T-helper 2 cell (primary cell): ENCODE measurements at regions not wholly inside any gene's neighbourhood (a gene's known extent, or its start where the extent isn't known, plus 50 kb on each side); places are given as distances from the start of the nearest gene placed in this dataset.
A peak's percentile ranks its signal among the peaks of the same experiment; 100 is the strongest.
"Not testable (repeated sequence)": the region's sequence is repeated elsewhere in the genome, so short reads cannot be mapped to it uniquely, and the experiment has no call there.

Experiments
- DNase-seq, 5 experiments: peaks; one replicate each; pipeline versions ENCODE4 v3.0.0 to v3.0.0-alpha.2; 2012 to 2022

- DNase-seq = no peak
Observed at GRCh38 chr1:181947441-181947840, 114.1 kb downstream of the ZNF648 start.

DNA sequence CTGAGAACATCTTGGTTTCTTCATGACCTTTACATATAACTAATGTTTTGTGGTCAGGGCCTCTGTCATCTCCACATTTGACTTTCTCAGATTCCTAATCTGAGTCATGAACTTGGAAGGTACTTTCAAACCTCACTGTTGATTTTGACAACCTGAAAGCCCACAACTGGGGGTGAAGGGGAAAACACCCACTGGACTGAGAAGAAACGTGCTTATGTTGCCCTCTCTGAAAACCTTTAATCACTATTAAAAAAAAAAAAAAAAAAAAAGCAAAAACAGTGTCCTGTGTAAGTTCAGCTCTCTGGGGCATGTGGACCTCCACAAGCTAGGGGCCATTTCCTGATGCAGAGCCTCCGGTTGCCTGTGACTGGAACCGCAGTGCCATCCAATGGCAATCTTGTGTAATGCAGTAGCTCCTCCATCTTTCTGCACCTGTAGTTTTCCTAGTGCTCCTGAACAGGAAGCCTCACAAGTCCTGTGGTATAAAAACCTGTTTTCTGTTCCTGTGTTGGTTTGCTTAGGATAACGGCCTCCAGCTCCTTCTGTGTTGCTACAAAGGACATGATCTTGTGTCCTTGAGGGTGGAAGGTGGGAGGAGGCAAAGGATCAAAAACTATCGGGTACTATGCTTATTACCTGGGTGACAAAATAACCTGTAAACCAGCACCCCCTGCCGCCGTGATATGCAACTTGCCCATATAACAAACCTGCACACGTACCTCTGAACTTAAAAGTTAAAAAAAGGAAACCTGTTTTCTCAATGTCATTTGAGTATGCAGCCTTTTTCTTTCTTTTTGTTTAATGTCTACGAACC is 124.5 kb downstream of the ZNF648 start:
- peak in 1 of 5 experiments; percentile 49 for DNase-seq

DNA sequence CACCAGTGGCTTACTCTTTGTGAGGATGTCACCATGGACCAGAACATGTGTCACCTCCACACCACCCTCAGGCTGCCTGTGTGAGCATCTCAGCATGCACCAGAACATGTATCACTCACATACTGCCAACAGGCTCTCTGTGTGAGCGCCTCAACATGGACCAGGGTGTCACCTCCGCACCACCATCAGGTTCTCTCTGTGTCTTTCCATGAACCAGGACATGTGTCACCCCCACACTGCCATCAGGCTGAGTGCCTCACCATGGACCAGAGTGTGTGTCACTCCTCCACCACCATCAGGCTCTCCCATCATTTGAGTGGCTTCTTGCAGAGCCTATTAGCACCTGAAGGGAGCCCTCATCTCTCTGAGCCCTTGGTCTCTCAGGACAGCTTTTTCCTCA is 125.2 kb downstream of the ZNF648 start:
- no peak for DNase-seq

DNA sequence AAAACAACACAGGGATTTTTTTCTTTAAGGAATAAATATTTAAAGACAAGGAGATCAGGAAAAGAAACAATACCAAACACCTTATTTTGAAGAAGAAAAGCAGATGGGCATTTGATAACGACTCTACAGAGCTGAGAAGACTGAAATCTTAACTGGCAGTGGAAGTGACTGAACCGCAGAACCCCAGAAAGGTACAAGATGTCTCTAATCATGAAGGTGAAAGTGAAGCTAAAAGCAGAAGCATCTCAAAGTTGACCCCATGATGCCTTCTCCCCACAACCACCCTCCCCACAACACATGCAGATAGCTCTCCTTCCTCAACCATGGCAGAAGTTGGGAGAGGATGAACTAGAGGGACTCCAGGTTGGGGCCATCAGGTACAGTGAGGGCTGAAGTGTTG is 129.6 kb downstream of the ZNF648 start:
- DNase-seq = no peak

DNA sequence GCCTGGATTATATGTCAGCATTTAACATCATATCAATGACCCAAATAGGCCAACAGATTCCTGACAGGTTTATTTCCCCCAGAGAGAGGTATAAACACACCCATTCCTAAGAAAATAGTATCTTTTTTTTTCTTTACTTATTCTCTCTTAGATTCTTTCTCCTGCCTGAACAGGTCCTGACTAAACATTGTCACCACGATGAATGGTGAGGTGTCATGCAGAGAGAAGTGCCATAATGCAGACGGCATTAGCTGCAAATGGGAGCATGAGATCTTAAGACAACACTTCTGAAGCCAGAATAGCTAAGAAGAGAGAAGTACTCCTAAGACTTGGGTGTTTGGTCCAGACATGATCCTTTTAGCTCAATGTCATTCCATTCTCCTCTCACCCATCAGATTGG is 131.3 kb downstream of the ZNF648 start:
- no peak for DNase-seq

GRCh38 chr1:181926697-181927096 is 134.8 kb downstream of the ZNF648 start:
- DNase-seq = no peak

DNA sequence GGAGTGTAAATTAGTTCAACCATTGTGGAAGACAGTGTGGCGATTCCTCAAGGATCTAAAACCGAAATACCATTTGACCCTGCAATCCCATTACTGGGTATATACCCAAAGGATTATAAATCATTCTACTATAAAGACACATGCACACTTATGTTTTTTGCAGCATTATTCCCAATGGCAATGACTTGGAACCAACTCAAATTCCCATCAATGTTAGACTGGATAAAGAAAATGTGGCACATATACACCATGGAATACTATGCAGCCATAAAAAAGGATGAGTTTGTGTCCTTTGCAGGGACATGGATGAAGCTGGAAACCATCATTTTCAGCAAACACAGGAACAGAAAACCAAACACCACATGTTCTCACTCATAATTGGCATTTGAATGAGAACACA is 137.5 kb downstream of the ZNF648 start:
- not testable (repeated sequence) for DNase-seq

GRCh38 chr1:181919542-181919941 is 142.0 kb downstream of the ZNF648 start:
- no peak for DNase-seq

DNA sequence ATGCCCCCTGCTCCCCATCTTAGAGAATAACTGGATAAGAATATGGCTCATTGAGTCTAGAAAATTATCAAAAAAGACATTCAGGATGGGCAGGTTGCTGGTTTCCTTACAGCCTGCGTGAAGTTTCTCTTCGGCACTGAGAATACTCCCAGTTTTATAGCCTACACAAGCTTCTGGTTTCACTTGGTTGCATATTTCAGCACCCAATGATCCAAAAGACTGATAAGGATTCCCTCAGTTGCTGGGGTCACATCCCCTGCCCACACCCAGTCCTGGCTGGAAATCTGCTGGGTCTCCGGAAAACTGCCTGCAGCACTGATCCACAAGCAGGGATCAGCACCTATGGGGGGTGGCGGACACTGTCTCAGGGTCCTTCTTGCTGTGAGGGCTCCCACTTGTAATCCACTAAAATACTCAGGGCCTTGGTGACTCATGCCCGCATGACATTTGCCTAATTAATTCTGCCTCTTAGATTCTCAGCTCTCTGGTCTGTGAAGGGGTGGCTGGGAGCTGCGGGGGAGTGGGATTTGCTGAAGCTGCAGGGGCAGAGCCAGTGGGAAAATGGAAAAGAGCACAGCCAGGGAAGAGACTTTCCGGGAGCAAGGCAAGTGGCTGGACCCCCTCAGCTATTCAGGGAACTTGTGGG is 142.5 kb downstream of the ZNF648 start:
- DNase-seq = no peak

DNA sequence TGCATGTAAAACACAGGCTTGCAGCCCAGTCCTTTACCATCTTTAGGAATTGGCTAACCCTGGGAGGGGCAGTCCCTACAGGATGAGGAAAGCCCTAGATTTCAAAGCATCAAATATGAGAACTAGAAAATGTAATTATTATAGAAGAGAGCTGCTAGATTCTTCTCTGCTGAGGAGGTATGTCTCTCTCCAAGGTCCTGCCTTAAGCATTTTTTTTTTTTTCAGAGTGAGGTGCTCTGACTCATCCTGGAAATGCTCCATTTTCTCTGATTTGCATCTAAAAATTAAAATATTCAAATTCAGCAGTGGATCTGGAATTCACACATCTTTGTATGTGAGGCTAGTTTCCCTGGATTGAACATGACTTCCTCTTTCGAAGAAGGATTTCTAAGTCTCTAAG is 149.8 kb downstream of the ZNF648 start:
- no peak for DNase-seq

GRCh38 chr1:181910905-181911304 is 150.6 kb downstream of the ZNF648 start:
- no peak for DNase-seq

DNA sequence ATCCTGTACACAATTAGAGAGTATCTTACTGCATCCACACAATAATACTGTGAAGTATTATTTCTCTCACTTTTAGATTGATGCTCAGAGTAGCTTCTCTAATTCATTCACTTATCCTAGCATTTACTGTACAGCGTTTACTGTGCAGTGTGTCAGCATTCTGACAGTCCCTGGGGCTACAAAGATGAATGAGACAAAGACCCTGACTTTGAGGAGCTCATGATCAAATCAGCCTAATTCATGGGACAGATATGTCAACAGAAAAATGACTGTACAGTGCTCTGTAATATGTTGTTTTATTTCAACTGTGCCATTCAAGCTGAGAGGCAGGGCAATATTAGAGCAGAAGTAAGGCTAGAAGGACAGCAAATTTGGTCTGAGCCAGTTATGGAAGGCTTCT is 152.5 kb downstream of the ZNF648 start:
- no peak for DNase-seq

GRCh38 chr1:181906631-181907030 is 154.9 kb downstream of the ZNF648 start:
- DNase-seq = no peak

- DNase-seq = no peak
Observed at GRCh38 chr1:181905944-181906597, 155.4 kb downstream of the ZNF648 start.

GRCh38 chr1:181898773-181899172 is 162.7 kb downstream of the ZNF648 start:
- DNase-seq = no peak

DNA sequence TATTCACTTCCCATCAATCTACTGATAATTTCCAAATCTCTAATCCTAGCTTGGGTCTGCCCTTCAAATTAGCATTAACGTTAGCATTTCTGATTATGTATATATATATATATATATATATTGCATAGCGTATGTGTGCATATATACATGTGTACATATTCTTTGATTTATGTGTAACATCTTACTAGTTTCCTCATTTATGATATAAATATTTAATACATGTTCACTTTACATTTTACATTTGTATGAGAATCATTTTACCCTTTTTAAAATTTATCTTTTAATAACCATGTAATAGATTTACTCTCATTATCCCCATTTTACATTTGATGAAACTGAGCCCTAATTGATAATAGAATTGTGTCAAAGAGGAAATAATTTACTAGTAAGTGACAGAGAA is 164.7 kb downstream of the ZNF648 start:
- DNase-seq = no peak

GRCh38 chr1:181894439-181894859 is 167.1 kb downstream of the ZNF648 start:
- DNase-seq = no peak

- DNase-seq = no peak
Observed at GRCh38 chr1:181893937-181894336, 167.6 kb downstream of the ZNF648 start.

- not testable (repeated sequence) for DNase-seq
Observed at GRCh38 chr1:181893150-181893549, 168.4 kb downstream of the ZNF648 start.

GRCh38 chr1:181872562-181872961 is 188.9 kb downstream of the ZNF648 start:
- no peak for DNase-seq

- no peak for DNase-seq
Observed at GRCh38 chr1:181863736-181864135, 197.8 kb downstream of the ZNF648 start.

- DNase-seq = no peak
Observed at GRCh38 chr1:181863006-181863405, 198.5 kb downstream of the ZNF648 start.

DNA sequence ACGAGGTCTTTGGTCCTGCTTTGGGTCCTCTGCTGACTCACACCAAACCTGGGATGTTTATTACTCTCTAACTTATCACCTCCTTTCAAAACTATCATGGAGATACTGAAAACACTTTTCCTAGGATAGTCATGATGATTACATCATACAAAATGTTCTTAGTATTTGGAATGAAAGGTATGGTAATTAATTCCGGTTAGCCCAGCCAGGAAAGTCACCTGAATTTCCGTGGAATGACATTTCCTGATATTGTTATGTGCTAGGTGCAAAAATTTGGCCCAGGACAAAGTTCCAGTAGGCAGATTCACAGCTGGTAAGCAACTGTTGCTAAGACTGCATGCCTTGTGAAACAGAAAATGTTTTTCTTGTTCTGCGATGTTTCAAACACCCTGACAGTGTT is 203.4 kb downstream of the ZNF648 start:
- DNase-seq = no peak
